ENCODE measurements at regions not wholly inside any gene's neighbourhood (a gene's known extent, or its start where the extent isn't known, plus 50 kb on each side); places are given as distances from the start of the nearest gene placed in this dataset.
"Not testable (repeated sequence)": the region's sequence is repeated elsewhere in the genome, so short reads cannot be mapped to it uniquely, and the experiment has no call there.

DNA sequence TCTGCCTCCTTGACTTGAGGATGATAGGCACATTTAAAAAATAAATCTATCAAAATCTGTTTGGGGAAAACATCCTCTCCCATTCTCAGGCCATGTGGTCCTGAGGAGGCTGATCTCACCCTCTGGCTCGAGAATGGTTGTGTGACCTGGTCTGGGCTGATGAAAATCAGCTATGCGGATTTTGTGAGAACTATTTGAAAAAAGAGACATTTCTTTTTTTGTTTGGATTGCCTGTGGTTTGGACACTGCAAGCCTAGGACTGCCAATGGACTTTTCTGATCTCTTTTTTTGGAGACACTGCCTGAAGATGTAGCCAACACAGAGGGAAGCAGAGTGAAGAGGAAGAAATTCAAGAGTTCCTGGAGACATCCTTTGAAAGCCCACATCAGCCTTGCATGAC lies 145.9 kb downstream of the HS3ST3B1 start:
- Mint-ChIP-seq H3K9me3 (no peaks in the 10 kb centered on the region), H3K27ac (no peak overlapping the region)
- intact Hi-C loops (cut with micrococcal nuclease) = no loop called here

DNA sequence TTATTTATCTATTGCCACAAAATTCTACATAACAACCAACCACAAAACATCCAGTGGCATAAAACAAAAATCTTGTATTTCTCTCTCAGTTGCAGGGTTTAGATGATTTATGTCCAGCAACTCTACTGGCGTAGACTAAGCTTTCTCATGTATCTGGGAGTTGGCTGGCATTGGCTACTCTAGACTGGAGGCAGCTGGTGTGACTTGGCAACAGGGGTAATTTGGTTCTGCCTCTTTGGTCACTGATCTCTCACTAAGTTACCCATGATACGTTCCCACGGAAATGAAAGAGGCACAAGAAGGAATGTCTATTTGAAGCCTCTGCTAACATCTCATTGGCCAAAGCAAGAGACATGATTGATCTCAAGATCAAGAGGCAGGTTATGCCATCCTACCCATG lies 144.0 kb downstream of the HS3ST3B1 start:
- no peak for DNase-seq (ENCODE audit: low spot score)
- intact Hi-C loops (cut with micrococcal nuclease) = no loop called here
- Mint-ChIP-seq H3K4me1 (ENCODE audit: low read depth) (peaks cover 7% of the 10 kb centered on the region), H3K9me3 (no peaks in the 10 kb centered on the region), H3K36me3 (ENCODE audit: low read depth) (no peaks in the 10 kb centered on the region), H3K4me3 (no peak overlapping the region), H3K27me3 (ENCODE audit: insufficient read depth) (peaks cover 2% of the 10 kb centered on the region), H3K27ac (no peak overlapping the region)

More for the DNA sequence above, 145.9 kb downstream of the HS3ST3B1 start:
- no peak for DNase-seq (ENCODE audit: low spot score)
- Mint-ChIP-seq H3K36me3 (ENCODE audit: low read depth) (no peaks in the 10 kb centered on the region), H3K4me1 (ENCODE audit: low read depth) (peaks cover 7% of the 10 kb centered on the region), H3K27me3 (ENCODE audit: insufficient read depth) (peaks cover 2% of the 10 kb centered on the region), H3K4me3 (no peak overlapping the region)

DNA sequence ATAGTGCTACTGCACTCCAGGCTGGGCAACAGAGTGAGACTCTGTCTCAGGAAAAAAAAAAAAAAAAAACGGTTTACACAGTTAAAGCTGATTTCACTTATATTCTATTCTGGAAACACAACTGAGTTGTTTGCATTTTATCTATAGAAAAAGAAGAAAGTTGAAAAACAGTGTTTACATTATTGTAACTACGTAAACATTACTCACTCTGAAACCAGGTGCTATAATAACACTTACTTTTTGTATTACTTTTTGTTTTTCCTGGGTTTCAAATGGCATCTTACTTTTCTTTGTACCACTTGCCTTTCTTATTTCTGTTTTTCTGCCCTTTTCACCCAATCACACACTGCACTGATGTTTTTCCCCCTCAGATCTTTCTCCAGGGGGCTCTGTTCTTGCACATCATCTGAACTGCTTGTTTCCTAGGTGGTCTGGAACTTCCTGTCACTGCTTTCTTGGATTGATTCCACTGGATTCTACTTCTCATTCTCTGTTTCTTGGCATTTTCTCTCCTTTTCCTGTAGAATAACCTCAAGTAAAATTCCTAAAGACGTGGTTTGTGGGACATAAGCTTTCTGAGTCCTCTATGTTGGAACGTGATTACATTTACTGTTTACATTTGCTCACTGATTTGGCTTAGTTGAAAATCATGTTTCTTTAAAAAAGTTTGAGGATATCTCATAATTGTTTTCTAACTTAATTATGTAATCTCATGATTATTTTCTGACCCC lies 142.1 kb downstream of the HS3ST3B1 start:
- no peak for DNase-seq (ENCODE audit: low spot score)
- no peak overlapping the region for H3K27ac Mint-ChIP-seq
- peaks cover 10% of the 10 kb centered on the region for H3K4me1 Mint-ChIP-seq (ENCODE audit: low read depth)
- intact Hi-C loops (cut with micrococcal nuclease) = no loop called here
- peaks cover 6% of the 10 kb centered on the region for H3K27me3 Mint-ChIP-seq (ENCODE audit: insufficient read depth)
- H3K36me3 Mint-ChIP-seq (ENCODE audit: low read depth) = no peaks in the 10 kb centered on the region
- H3K4me3 Mint-ChIP-seq = no peak overlapping the region
- H3K9me3 Mint-ChIP-seq = no peaks in the 10 kb centered on the region

DNA sequence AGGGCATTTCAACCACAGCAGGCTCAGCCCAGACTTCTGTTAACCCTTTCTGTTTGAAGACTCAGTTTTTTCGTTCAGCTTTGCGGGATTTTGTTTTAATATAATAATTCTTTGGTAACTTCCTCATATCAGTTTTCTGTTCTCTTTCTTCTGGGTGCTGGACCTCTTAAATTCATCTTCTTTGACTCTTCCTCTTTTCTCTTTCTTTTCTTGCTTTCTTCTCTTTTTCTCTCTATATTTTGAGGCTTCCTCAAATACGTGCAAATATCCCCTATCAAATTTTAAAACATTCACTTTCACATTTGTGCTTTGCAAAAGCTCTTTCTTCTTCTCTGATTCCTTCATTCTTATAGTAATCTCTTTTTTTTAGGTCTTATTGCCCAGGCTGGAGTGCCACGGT lies 136.3 kb downstream of the HS3ST3B1 start:
- no peak overlapping the region for H3K4me3 Mint-ChIP-seq
- H3K27me3 Mint-ChIP-seq (ENCODE audit: insufficient read depth) = peaks cover 6% of the 10 kb centered on the region
- no peak overlapping the region for H3K27ac Mint-ChIP-seq
- no peaks in the 10 kb centered on the region for H3K9me3 Mint-ChIP-seq
- no peaks in the 10 kb centered on the region for H3K36me3 Mint-ChIP-seq (ENCODE audit: low read depth)
- H3K4me1 Mint-ChIP-seq (ENCODE audit: low read depth) = peaks cover 4% of the 10 kb centered on the region
- DNase-seq (ENCODE audit: low spot score) = no peak
- intact Hi-C loops (cut with micrococcal nuclease) = no loop called here

DNA sequence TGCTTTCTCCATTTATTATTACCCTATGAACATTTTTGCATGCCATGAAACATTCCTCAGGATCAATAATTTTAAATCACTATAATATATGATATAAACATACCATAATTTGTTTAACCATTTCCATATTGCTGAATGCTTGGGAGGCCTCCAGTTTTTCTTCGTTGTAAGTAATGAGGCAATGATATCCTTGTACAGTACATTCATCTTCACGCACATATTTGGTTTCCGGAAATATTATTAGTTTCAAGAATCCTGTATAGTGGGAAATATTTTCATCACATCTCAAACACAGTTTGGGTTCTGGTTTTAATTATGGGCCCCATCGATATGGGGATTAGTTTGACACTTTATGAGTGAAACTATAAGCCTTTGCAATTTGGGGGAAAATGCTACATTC lies 135.4 kb downstream of the HS3ST3B1 start:
- Mint-ChIP-seq H3K4me3 (no peak overlapping the region), H3K27me3 (ENCODE audit: insufficient read depth) (peaks cover 6% of the 10 kb centered on the region), H3K36me3 (ENCODE audit: low read depth) (no peaks in the 10 kb centered on the region), H3K27ac (no peak overlapping the region), H3K4me1 (ENCODE audit: low read depth) (peaks cover 4% of the 10 kb centered on the region), H3K9me3 (no peaks in the 10 kb centered on the region)
- DNase-seq (ENCODE audit: low spot score) = no peak
- intact Hi-C loops (cut with micrococcal nuclease) = no loop called here

DNA sequence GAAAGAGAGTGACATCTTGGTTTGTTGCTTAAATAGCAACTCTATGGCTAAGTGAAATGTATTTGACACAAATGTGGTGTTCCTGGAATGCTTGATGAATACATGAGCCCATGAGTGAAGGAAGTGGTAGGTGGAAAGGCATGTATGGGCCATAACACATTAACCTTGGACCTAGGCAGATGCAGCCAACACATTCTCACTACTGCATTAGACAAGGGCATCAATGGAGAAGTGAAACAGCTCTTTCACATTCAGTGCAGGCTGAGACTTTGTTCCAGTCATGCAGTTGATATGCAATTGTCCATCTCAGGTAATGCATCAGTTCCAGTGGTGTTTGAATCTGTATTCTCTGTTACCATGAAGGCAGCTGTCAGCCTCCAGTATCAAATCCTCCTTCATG lies 133.6 kb downstream of the HS3ST3B1 start:
- H3K4me1 Mint-ChIP-seq (ENCODE audit: low read depth) = peaks cover 9% of the 10 kb centered on the region
- no peak for DNase-seq (ENCODE audit: low spot score)
- H3K9me3 Mint-ChIP-seq = no peaks in the 10 kb centered on the region
- intact Hi-C loops (cut with micrococcal nuclease) = no loop called here
- no peak overlapping the region for H3K27ac Mint-ChIP-seq
- no peaks in the 10 kb centered on the region for H3K36me3 Mint-ChIP-seq (ENCODE audit: low read depth)
- no peak overlapping the region for H3K4me3 Mint-ChIP-seq
- peaks cover 4% of the 10 kb centered on the region for H3K27me3 Mint-ChIP-seq (ENCODE audit: insufficient read depth)

DNA sequence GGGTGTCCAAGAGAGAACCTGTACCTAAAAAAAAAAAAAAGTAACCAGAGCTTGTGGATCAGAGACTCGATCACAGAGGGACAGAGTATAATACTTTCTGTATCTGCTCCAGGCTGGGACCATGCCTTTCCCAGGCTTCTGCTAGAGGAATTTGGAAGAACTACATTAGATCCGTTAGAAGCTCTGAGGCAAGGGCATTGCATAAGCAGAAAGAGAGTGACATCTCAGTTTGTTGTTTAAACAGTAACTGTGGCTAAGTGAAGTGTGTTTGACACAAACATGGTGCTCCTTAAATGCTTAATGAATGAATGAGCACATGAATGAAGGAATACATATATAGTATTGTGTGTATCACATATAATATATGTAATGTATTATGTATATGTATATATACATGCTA lies 131.2 kb downstream of the HS3ST3B1 start:
- intact Hi-C loops (cut with micrococcal nuclease) = no loop called here
- Mint-ChIP-seq H3K36me3 (ENCODE audit: low read depth) (peaks cover 2% of the 10 kb centered on the region), H3K4me1 (ENCODE audit: low read depth) (peaks cover 33% of the 10 kb centered on the region), H3K4me3 (no peak overlapping the region), H3K27me3 (ENCODE audit: insufficient read depth) (peaks cover 2% of the 10 kb centered on the region), H3K9me3 (no peaks in the 10 kb centered on the region), H3K27ac (no peak overlapping the region)
- DNase-seq (ENCODE audit: low spot score) = no peak

DNA sequence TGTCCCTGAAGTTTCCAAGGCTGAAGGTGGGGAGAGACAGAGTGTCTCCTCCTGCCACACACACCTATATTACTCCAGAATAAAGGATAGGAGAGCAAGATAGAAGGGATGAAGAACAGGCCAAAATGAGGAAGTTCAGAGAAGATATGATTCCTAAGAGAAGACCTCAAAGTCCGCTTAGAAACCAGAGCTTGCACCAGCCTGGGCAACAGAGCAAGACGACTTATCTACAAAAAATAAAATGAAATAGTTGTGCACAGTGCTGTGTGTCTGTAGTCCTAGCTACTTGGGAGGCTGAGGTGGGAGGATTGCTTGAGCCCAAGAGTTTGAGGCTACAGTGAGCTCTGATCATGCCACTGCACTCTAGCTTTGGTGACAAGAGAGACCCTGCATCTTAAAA lies 128.2 kb downstream of the HS3ST3B1 start:
- no peak for DNase-seq (ENCODE audit: low spot score)
- intact Hi-C loops (cut with micrococcal nuclease) = loop anchor here (2.0 to 10.0 kb wide), 4 partner anchors 126 to 834 kb away; partner anchors contain the start of gene COX10
- H3K36me3 Mint-ChIP-seq (ENCODE audit: low read depth) = peaks cover 2% of the 10 kb centered on the region
- H3K27ac Mint-ChIP-seq = peak overlapping the region; percentile 76
- H3K4me3 Mint-ChIP-seq = peak overlapping the region; percentile 63
- H3K27me3 Mint-ChIP-seq (ENCODE audit: insufficient read depth) = peaks cover under 1% of the 10 kb centered on the region
- H3K9me3 Mint-ChIP-seq = no peaks in the 10 kb centered on the region
- peaks cover 37% of the 10 kb centered on the region for H3K4me1 Mint-ChIP-seq (ENCODE audit: low read depth)

DNA sequence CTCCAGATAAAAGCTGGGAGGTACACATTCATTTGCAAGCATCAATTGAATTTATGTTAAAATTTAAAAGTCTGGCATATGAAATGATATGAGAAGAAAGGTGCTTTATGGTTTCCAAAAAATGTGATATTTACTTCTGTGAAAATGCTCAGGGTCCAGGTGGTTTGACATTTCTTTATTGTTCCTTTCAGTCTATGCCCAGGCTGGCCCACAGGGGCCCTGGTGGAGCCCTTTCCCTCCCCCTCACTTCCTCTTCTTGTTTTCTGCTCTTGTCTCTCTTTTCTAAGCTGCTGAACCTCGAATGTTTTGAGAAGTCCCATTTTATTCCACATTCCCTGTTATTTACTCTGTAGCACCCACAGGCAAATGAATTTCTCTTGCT lies 127.8 kb downstream of the HS3ST3B1 start:
- H3K27me3 Mint-ChIP-seq (ENCODE audit: insufficient read depth) = peaks cover 3% of the 10 kb centered on the region
- peaks cover 41% of the 10 kb centered on the region for H3K4me1 Mint-ChIP-seq (ENCODE audit: low read depth)
- H3K4me3 Mint-ChIP-seq = peak overlapping the region; percentile 63
- peak overlapping the region; percentile 76 for H3K27ac Mint-ChIP-seq
- DNase-seq (ENCODE audit: low spot score) = no peak
- intact Hi-C loops (cut with micrococcal nuclease) = loop anchor here (1.0 to 10.0 kb wide), 9 partner anchors 24 to 834 kb away; partner anchors contain the start of gene COX10
- H3K9me3 Mint-ChIP-seq = no peaks in the 10 kb centered on the region
- peaks cover 2% of the 10 kb centered on the region for H3K36me3 Mint-ChIP-seq (ENCODE audit: low read depth)

DNA sequence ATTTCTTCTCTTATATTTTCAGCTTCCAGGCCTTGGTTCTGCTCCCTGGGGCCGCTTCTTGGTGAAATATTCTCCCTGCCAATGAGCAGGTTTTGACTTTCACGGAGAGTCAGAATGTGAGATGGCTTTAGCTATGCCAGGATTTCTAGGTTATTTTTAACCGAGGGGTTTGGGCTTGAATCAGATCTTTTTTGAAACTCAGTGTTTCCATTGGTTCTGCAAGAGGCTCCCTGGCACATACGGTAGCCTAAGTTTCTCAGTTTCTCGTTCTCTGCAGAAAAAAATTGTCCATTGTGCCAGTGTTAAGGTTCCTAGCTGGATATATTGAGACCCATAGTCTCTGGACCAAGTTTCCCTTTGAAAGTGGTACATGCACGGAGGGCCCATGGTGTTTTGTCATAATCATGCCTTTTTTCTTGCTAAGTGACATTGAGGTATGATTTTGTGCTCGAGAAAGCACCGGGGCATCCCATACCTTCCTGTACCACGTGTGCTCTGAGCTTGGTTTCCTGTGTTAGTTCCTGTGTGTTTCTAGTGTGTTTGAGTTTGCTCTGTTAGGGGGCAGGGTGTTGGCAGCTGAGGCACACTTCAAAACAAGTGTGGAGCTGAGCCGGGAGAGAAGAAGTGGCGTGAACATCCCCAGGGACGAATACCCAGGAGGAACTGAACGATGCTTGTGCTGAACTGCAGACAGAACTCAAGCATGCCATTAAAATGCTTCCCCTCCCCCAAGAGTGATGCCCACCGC lies 127.2 kb downstream of the HS3ST3B1 start:
- intact Hi-C loops (cut with micrococcal nuclease) = loop anchor here (1.0 to 10.0 kb wide), 9 partner anchors 24 to 833 kb away; partner anchors contain the start of gene COX10
- Mint-ChIP-seq H3K27ac (peak overlapping the region; percentile 76), H3K4me3 (peak overlapping the region; percentile 63), H3K4me1 (ENCODE audit: low read depth) (peaks cover 41% of the 10 kb centered on the region), H3K36me3 (ENCODE audit: low read depth) (peaks cover 2% of the 10 kb centered on the region), H3K9me3 (no peaks in the 10 kb centered on the region), H3K27me3 (ENCODE audit: insufficient read depth) (peaks cover 3% of the 10 kb centered on the region)
- DNase-seq (ENCODE audit: low spot score) = peak; percentile 54

DNA sequence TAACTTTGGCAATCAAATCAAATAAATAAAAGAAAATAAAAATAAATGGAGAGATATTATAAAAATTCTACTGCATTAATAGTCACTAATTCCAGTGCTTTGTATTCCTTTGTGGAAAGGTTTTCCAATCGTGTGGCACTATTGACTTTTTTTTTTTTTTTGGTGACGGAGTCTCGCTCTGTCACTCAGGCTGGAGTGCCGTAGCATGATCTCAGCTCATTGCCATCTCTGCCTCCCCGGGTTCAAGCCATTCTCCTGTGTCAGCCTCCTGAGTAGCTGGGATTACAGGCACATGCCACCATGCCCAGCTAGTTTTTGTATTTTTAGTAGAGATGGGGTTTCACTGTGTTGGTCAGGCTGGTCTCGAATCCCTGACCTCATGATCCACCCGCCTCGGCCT lies 122.3 kb downstream of the HS3ST3B1 start:
- not testable (repeated sequence) for H3K9me3 Mint-ChIP-seq; DNase-seq (ENCODE audit: low spot score); H3K36me3 Mint-ChIP-seq (ENCODE audit: low read depth); H3K4me3 Mint-ChIP-seq; H3K27ac Mint-ChIP-seq
- intact Hi-C loops (cut with micrococcal nuclease) = loop anchor here (10.0 kb wide), 2 partner anchors 358 to 828 kb away; partner anchors contain the start of gene COX10
- Mint-ChIP-seq H3K4me1 (ENCODE audit: low read depth) (peaks cover 18% of the 10 kb centered on the region), H3K27me3 (ENCODE audit: insufficient read depth) (peaks cover 11% of the 10 kb centered on the region)

DNA sequence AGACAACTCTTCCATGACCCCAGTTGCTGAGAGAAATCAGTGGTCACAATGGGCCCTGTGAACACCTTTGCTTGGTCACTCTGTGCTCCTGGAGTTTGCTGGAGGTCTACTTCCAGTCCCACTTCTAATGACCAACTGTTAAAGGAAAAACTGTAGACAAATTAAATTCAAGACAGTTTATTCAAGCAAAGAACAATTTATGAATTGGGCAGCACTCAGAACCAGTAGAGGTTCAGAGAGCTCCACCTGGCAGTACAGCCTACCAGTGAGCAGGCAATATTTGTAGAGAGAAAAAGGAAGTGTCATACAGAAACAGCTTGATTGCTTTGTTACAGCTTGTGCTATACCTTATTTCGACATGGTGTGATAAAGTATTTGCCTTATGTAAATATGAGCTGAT lies 116.5 kb downstream of the HS3ST3B1 start:
- no peak overlapping the region for H3K4me3 Mint-ChIP-seq
- peaks cover 3% of the 10 kb centered on the region for H3K9me3 Mint-ChIP-seq
- H3K4me1 Mint-ChIP-seq (ENCODE audit: low read depth) = no peaks in the 10 kb centered on the region
- H3K27me3 Mint-ChIP-seq (ENCODE audit: insufficient read depth) = peaks cover 14% of the 10 kb centered on the region
- no peak for DNase-seq (ENCODE audit: low spot score)
- no peaks in the 10 kb centered on the region for H3K36me3 Mint-ChIP-seq (ENCODE audit: low read depth)
- intact Hi-C loops (cut with micrococcal nuclease) = no loop called here
- no peak overlapping the region for H3K27ac Mint-ChIP-seq

DNA sequence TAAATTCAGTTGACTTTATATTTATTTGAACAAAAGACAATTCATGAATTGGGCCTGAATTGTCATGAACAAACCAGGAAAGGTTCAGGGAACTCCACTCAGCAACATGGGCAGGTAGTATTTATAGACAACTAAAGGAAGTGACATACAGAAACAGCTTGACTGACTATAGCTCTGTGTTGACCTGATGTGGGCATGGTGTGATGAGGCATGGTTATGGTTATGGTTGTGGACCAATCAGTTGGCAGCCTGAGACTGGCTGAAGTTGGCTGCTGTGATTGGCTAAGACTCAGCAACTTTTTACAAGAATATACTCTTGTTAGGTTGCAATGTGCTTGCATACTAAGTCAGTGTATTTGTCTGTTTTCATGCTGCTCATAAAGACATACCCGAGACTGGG lies 108.4 kb downstream of the HS3ST3B1 start:
- Mint-ChIP-seq H3K36me3 (ENCODE audit: low read depth) (no peaks in the 10 kb centered on the region), H3K9me3 (no peaks in the 10 kb centered on the region), H3K4me3 (no peak overlapping the region), H3K4me1 (ENCODE audit: low read depth) (peaks cover 12% of the 10 kb centered on the region), H3K27me3 (ENCODE audit: insufficient read depth) (peaks cover 3% of the 10 kb centered on the region), H3K27ac (no peak overlapping the region)
- DNase-seq (ENCODE audit: low spot score) = no peak
- intact Hi-C loops (cut with micrococcal nuclease) = no loop called here

Measured in activated T-helper 1 cell treated with anti-CD3 and anti-CD28 coated beads, Interleukin-12 subunit alpha, Interleukin-12 subunit beta, Interleukin-2, Interleukin-4 antibody, amounts not matched to agents 30 ng/mL and 10 ng/mL and 1 ng/mL, durations not matched to agents 14 hours and 24 hours and 36 hours (primary cell).